CD4-positive, alpha-beta T cell treated with Interleukin-4 for 4 hours (primary cell): ENCODE measurements at regions not wholly inside any gene's neighbourhood (a gene's known extent, or its start where the extent isn't known, plus 50 kb on each side); places are given as distances from the start of the nearest gene placed in this dataset.

Experiments
- DNase-seq: peaks from one replicate; pipeline ENCODE4 v3.0.0-alpha.2; 2020

DNA sequence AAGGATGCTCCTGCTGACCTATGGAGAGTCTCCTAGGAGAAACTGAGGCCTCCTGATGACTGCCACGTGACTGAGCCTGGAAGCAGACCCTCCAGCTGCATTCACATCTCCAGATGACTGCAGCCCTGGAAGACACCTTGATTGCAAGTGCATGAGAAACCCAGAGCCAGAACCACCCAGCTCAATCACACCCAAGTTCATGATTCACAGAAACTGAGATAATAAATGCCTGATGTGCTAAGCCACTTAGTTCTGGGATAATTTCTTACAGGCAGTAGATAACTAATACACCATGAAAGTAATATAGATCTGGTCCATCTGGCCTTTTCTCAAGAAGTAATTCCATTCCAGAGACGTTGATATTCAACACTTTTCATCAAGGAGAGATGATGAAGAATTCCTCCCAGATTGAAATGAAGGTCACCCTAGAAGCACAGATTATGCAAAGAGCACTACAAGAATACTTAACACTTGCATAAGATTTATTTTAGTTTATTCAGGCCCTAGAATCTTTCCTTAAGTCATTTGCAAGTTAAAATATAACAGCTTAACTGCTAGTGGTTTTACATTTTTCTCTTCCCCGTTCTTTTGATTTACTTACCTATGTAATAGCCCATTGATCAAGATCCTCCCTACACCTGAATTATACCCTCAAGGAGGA, 208.2 kb upstream of the INHBA start:
- no peak for DNase-seq

DNA sequence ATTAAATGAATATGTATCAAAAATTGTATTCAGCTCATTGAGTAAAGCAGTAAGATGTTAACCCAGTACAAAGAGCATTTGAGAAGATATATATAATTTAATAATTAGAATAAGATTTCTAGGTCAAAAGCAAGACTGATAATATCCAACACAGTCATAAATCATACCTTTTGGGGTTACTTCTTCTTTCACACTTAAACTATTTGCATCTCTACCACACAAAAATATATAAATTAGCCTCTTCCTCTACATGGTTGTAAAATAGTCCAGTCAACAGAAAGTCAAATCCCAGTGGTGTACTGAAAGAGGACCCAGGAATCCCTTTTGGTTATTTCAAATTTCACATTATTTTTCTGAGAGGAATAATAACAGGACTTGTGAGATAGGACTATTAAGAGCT, 204.6 kb upstream of the INHBA start:
- DNase-seq, result no peak

DNA sequence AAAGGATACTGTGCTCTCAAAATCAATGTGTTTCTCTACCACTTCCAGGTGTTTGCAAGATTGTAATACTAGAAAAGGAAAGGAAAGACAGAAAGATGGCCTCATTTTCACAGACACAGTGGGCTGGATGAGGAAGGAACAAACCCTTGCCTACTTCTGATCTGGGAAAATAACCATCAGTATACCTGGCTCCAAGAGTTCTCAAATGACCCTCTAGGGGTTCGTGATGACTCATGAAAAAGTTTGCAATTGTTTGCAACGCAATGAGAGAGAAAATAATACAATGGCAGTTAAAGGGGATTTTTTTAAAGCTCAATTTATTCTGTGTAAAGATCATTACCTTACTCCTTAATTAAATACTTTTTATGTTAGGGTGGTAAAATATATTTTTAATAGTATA, 197.6 kb upstream of the INHBA start:
- no peak for DNase-seq

DNA sequence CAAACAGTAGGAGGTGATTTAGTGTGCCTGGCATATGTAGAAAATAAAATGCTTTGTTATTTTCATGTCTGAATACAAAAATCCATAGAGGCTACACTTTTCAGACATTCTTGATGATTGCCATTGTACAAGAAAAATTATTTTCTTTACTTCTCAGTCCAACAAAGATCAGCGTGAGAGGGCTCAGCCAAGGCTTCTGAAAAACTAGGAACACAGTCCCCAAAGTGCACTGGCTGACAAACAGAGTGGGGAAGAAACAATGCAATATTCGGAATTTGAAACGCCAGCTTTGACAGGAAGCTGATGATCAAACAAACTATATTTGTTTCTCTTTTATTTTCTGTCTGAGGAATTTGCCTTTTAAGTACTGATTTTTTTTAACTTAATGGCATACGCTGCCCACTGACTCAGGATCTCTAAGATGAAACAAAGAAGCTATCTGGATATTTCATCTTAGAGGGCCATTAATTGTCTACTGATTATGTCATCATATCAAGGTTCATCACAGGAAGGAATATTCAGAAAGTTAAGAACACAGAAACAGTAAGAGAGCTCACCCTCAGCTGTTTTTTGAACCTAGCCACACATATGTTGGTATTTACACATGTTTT, 197.0 kb upstream of the INHBA start:
- DNase-seq, result no peak

DNA sequence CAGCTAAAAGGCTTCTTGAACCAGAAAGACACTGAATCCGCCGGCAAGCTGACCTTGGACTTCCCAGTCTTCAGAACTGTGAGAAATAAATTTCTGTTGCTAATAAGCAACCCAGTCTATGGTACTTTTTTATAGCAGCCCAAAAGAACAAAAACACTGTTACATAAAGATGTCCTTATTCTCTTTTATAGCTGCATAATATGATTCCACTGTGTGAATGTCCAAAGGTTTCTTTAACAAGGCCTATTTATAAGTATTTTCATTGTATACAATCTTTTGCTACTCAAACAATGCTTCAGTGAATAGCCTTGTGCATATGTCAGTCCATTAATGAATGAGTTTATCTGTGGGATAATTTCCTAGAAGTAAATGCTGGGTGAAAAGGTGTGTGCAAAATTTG, 190.8 kb upstream of the INHBA start:
- no peak for DNase-seq

DNA sequence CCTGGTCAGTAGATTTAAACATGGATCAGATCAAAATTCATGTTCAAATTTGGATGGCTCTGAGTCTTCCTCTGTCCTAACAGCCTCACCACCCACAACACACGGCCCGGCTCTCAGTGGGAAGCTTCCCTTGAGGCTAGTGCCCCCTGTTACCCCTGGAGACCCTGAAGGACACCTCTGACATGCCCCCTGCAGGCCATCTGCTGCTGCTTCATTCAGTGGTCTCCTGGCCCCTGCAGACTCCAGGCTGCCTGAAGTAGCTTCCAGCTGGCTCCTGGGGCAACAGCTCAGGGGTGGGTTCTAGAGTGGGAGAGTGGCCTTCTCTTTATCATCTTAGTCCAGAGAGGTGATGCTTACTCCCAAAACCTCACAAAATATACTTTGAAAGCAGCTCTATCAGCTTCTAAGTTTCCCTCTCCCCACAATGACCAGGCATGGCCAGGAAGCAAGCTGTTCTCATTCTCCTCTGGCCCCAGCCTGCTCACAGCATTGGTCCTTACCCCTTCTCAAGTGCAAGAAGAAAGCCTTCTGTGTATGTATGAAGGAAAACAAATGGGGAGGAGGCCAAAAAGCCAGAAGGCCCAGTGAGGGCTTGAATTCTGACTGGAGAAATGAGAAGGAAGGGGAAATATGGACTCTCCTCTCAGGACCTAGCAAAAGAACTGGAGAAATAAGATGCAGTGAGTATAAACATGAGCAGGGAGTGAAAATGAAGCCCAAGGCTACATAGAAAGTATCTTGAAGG, 189.6 kb upstream of the INHBA start:
- no peak for DNase-seq

DNA sequence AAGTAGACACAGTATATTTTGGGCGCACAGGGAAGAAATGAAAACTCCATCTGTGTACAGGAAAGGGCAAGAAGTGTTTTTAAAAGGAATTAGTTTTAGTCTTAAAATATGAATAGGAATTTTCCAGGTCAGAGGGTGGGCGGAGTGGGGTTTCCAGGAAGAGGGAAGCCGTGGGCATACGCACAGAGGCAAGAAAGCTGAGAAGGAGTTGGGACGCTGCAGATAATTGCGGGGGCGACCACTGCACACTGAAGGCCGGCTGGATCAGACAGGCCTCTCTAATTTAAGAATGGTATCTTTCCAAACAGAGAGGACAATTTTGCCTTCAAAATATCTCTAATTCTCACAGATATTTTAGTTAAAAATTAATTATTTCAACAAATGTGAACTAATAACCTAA, 189.1 kb upstream of the INHBA start:
- no peak for DNase-seq

DNA sequence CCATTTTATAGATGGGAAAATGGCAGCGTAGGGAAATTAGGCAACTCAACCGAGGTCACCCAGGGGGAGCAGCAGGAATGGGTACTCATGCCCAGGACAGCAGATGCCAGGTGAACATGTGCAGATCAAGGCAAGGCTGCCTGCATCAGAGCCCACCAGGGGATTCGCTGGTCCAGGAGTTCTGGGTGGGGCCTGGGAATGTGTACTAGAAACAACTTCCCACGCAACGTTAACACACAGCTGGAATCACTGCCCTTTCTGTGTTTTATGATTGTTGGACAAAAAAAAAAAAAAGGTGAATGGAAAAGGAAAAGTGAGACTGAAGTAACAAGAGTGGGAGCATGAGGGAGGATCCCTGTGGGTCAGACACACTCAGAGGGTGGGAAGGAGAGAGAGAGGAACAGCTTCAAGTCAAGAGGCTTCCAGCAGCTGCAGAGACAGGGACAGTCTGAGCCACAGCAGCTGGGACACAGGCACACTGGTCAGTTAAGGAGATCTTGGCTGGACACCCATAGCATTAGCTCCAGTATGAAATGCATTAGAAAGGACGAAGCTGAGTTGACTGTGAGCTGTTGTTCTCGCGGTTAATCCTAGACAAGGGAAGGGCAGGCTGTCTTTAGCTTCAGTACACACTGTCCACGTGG, 187.9 kb upstream of the INHBA start:
- DNase-seq, result no peak

DNA sequence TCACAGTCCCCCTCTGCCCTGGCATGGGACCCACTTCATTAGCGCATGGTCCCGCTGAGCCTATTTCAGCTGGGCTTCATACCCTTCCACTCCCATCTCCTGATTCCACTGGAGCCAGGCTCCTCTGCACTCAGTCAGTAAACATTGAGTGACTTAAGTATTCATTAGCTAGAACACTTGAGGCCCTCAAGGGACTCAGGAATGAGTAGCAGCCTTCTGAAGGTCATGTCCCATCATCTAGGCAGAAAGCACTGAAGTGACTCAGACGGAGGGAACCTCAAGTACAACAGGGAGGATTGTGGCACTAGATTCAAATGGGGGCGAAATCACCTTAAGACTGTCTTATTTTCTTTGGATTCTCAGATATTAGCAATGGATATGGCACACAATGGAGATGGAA, 186.6 kb upstream of the INHBA start:
- DNase-seq, result no peak

DNA sequence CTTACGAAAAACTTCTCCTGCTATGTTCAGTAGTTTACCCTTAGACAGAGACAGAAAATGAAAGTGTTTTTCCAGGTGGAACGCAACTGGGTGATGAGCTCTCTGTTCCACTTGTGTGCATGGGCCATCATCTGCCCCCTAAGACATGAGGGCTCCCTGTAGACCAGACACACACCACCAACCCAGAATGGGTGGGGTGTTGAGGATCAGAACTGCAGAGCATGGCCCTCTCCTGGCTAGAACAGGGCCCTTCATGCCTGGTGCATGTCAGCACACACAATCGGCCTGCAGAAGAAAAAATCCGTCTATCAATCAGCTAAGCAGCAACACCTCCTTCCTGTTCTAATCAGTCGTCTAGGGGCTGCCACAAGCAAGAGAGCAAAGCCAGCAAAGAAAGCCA, 186.2 kb upstream of the INHBA start:
- DNase-seq, result no peak

DNA sequence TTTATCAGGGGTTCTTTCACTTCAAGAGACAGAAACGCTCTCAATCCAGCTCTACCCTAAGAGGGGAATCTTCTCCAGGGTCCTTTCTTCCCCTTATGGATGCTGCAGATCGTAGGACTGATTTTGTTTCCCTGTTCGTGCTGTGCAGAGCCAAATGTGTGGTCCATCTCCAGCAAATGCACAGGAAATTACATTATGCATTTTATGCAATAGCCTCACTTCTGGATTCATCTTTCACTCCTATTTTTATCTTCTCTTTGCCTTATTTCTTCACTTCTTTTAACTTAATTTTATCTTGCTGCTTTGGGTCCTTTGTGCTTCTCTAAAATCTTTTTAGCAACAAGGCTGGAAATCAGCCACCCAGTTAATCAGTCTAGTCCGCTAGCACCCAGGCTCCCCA, 184.5 kb upstream of the INHBA start:
- DNase-seq, result no peak

DNA sequence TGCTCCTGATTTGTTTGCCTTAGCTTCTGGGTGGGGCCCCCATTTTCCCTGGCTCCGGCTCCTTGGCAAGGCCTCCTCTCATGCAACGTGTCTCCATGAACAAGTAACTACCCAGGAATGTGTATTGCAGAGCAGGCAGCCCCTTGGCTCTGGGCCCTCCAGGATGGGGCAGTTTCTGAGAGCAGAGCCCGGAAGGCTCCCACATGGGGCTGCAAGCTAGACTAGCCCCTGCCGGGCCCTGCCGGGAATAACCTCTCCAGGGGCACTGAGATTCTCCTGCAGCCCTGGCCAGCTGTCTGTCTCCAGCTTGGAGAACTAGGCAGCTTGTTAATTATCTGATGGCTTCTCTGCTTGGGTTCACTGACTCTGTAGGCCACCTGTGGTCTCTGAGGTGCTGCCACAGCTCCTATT, 184.0 kb upstream of the INHBA start:
- DNase-seq, result no peak

DNA sequence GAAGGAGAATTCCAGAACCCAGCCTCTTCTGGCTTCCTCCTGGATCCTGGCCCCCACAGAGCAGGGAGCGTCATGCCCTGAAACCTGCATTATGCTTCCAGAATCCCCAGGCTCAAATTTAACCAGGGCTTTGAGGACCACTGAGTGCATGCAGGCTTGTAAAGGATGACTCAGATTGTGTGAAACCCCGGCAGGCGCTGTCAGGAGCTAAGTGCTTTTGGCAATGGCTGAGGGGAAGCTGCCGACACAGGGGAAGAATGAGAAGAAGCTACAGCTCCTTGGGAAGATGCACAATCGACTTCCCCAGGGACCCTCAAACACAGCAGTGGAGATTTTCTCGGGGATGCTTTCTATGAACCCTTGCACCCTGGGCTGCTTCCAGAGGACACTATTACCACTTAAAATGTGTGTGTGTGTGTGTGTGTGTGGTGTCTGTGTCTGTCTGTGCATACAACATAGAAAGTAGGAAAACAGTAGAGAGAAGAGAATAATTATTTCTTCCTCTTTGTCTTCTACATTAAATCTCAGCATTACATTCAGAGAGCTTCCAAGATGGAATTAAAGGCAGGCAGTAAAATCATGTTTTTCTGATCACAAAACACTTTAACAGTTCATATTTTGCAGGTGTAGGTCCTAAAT, 183.5 kb upstream of the INHBA start:
- no peak for DNase-seq

DNA sequence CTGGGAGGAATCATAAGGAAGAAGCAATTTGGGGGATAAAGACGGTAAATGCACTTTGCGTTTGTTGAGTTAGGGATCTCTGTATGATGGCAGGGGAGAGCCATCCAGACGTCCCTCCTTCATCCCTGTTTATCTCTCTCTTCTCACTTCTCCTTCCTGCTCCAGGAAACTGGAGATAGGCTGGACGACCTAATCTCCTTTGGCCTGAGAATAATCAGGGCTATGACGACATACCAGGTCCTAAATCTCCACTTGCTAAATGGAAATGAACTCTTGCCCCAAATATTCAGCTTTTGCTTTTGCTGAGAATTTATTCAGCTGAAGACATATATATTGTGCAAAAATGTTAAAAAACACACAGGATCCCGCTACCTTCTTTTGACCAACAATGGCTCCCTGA, 182.9 kb upstream of the INHBA start:
- no peak for DNase-seq

DNA sequence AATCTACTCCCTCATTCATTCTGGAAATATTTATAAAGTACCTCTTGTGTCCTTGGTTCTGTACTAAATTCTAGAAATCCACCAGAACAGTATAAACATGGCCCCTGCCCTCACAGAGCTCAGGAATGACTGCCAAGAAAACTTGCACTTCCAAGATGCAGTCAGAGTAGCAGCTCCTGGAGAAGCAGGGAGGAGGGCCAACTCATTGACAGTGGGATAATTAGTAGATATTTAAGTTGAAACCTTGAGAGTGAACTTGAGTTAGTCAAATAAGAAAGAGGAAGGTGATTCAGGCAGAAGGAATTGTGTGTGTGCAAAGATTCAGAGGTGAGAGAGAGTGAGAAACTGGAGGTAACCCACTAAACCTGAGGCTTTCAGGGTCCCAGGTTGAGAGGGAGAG, 182.2 kb upstream of the INHBA start:
- no peak for DNase-seq

DNA sequence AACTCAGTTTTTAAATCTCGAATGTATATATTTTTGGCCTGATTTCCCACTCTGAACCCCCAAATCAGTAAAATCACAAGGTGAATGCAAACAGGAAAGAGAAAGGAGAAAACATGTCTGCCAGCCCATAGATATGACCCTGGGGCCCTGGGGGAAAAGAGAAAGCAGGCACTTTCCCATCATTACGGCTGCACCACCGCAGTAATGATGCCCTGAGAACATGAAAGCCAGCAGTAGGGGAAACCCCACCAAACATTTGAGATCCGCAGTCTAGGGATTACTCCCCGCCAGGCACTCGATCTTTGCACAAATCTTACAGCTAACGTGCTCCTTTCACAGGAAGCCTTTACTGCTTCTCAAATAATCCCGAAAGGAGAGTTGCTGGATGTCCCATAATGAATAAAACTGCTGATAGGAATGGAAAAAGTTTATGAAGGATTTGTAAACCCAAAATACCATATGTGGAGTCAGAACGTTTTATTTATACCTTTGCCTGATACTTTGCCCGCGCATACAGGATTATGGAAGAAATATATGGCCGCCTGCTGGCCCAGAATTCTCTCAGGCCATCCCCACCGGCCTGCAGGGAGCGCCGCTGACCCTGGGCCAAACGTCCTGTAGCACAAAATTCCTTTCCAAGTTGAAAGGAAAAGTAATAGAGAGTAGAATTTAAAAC, 180.0 kb upstream of the INHBA start:
- no peak for DNase-seq

DNA sequence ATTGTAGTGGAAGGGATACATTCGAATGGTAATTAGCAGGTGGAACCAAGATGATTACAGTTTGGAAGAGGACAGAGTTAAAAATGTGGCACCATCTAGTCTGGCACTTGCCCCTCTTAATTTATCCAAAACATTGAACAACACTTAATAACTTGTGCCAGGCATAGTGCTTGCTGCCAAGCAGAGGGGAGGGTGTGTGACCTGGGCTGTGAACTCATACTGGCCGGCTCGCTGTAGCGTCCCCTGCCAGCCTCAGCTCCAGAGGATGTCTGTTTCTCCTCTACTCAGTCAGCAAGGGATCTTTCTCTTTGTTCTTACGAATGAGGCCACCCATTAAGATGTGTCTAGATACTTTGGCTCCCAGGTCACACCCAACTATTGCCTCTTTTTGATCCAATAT, 179.4 kb upstream of the INHBA start:
- no peak for DNase-seq

DNA sequence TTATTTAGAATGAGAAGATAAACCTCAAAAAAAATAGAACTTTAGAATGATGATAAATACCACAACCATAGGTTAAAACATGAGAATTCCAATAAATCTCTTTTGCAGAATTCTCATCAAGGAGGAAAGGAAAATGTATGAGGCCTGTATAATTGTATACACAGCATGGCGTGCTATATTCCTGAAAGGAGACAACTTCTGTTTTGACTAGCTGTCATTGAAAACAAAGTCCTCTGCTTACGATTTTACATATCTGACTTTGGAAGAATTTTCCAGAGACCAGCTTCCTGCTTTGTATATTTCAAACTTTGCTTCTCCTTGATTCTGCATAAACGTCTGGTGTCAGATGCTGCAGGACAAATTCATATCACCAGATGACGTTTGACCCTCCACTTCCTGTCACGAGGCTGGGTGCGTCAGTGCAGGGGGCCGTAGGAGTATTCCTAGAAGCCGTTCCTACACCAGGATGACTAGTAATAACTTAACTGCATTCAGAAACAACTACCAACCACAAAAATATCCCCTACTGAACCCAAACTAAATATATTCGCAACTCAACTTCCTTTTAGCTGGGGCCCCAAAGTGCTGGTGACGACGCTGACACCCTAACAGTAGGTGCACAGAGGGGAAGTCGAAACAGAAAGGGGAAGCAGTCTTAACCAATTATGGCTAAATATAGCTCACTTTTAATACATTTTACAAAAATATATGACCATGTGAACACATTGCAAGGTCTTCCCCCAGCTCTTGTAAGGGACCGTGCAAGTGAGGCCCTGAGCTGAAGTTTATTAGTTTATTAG, 178.6 kb upstream of the INHBA start:
- DNase-seq, result peak; percentile 64

DNA sequence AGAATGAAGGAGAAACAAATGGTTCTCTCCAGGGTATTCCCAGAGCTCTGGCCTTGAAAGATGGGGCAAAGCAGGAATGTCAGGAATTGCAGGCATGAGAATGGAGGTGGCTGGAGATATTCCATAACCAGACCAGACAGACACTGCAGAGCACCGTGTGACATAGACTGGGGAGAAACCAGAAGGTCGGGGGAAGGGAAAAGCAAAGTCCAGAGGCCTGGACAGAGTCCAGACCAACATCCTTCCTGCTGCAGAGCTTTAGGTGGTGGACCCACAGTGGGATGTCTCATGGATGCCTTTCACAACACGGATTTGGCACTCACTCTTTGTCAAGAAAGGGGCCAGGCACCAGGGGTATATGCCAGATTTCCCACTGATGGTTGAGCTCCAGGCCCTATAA, 177.2 kb upstream of the INHBA start:
- no peak for DNase-seq

DNA sequence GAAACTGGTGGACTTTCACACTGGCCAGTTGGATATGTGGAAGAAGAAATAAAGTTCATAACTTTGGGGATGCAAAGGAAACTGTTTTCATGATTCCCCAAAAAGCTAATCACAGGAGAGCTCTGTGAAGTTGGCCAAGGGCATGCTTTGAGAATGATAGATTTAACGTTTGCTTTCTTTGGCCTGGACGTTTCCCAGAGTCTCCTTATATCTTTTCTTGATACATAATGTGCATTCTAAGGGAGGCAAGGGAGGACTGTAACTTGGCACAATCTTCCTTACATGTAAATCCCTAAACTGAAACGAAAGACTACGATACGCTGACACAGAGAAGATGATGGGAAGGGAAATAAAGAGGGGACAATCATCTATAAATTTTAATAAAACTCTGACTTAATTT, 176.5 kb upstream of the INHBA start:
- no peak for DNase-seq

DNA sequence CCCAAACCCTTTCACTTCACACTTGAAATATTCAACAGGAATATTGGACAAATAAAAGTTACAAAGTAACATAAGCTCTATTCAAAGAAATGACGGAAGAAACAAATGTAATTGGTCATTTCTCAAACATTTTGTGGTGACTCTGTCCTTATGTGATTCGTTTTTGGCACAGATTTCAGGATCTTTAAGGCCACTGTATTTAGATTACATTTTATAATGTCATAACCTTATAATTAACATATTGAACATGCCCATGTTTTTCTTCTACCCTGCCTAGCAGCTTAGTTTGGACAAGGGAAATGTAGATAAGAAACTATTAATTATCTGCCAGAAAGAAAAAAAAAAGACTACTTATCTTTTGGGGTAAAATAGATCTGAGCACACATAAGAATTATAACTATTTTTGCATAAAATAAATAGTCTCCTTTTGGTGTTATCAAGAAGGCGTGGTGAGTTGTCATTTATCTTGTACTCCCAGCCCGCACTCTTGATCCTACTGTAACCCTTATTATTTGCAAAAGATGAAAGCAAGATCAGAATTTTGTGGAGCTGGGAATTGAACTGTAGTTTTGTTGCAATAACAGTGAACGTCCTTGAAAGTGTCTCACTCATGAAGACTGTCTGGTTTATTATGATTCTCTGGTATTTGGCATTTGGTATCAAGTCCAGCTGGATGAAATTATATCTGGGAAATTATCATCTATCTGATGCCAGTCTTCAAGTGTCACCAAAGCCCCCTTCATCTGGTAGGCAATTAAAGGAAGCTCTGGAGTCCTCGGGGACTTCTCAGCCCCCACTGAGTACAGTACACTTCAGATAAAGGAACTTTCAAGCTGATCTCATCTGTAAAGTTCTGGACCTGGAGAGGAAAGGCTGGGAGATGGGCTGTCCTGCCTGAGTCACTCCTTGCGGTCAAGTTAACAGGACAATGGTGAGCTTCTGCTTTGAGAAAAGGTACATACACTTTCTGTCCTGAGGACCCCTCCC, 175.7 kb upstream of the INHBA start:
- DNase-seq, result no peak
